ENCODE measurements at regions not wholly inside any gene's neighbourhood (a gene's known extent, or its start where the extent isn't known, plus 50 kb on each side); places are given as distances from the start of the nearest gene placed in this dataset.

GRCh38 chr13:74705438-74705837 is 571.2 kb upstream of the KLF12 start:
- in situ Hi-C loops (cut with HindIII; ENCODE audit: low pct_unique_long_range_greater_than_20kb, low sequenced_read_pairs) (no loop called here), intact Hi-C loops (cut with micrococcal nuclease; ENCODE audit: unreplicated experiment) (no loop called here)
- H3K36me3 ChIP-seq (ENCODE audit: control insufficient read depth, insufficient read depth, low read length) = no peaks in the 10 kb centered on the region
- no peaks in the 10 kb centered on the region for H3K4me1 ChIP-seq (ENCODE audit: control insufficient read depth, insufficient read depth, low read length)
- no peaks in the 10 kb centered on the region for H3K9me3 ChIP-seq (ENCODE audit: control insufficient read depth, insufficient read depth, low read depth, low read length)
- H3K27ac ChIP-seq (ENCODE audit: low read length) = no peak overlapping the region
- ChIA-PET CTCF (no interaction called here), POLR2A (no interaction called here)
- no TSS peak for BruUV-seq (replicated peaks)
- no peak for DNase-seq (ENCODE audit: low read depth, low spot score)
- TF ChIP-seq, protein P1, sequence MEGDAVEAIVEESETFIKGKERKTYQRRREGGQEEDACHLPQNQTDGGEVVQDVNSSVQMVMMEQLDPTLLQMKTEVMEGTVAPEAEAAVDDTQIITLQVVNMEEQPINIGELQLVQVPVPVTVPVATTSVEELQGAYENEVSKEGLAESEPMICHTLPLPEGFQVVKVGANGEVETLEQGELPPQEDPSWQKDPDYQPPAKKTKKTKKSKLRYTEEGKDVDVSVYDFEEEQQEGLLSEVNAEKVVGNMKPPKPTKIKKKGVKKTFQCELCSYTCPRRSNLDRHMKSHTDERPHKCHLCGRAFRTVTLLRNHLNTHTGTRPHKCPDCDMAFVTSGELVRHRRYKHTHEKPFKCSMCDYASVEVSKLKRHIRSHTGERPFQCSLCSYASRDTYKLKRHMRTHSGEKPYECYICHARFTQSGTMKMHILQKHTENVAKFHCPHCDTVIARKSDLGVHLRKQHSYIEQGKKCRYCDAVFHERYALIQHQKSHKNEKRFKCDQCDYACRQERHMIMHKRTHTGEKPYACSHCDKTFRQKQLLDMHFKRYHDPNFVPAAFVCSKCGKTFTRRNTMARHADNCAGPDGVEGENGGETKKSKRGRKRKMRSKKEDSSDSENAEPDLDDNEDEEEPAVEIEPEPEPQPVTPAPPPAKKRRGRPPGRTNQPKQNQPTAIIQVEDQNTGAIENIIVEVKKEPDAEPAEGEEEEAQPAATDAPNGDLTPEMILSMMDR (IDR thresholded peaks at IDR 0.05) = no peak
- no peak for TF ChIP-seq POLR2AphosphoS5 (IDR thresholded peaks at IDR 0.05; ENCODE audit: low read depth, low read length)
- TF ChIP-seq SIN3A (IDR thresholded peaks at IDR 0.05; ENCODE audit: borderline replicate concordance, insufficient read depth, low read depth, low read length) = no peak
- no peak for TF ChIP-seq TCF7L2 (IDR thresholded peaks at IDR 0.05; ENCODE audit: low read depth, low read length)
- TF ChIP-seq, protein P2, sequence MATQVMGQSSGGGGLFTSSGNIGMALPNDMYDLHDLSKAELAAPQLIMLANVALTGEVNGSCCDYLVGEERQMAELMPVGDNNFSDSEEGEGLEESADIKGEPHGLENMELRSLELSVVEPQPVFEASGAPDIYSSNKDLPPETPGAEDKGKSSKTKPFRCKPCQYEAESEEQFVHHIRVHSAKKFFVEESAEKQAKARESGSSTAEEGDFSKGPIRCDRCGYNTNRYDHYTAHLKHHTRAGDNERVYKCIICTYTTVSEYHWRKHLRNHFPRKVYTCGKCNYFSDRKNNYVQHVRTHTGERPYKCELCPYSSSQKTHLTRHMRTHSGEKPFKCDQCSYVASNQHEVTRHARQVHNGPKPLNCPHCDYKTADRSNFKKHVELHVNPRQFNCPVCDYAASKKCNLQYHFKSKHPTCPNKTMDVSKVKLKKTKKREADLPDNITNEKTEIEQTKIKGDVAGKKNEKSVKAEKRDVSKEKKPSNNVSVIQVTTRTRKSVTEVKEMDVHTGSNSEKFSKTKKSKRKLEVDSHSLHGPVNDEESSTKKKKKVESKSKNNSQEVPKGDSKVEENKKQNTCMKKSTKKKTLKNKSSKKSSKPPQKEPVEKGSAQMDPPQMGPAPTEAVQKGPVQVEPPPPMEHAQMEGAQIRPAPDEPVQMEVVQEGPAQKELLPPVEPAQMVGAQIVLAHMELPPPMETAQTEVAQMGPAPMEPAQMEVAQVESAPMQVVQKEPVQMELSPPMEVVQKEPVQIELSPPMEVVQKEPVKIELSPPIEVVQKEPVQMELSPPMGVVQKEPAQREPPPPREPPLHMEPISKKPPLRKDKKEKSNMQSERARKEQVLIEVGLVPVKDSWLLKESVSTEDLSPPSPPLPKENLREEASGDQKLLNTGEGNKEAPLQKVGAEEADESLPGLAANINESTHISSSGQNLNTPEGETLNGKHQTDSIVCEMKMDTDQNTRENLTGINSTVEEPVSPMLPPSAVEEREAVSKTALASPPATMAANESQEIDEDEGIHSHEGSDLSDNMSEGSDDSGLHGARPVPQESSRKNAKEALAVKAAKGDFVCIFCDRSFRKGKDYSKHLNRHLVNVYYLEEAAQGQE (IDR thresholded peaks at IDR 0.05; ENCODE audit: insufficient read depth in 1 of 2, low read depth in 2 of 2, low read length in 1 of 2) = no peak
- H3K27me3 ChIP-seq (ENCODE audit: control insufficient read depth, insufficient read depth, low read length) = no peaks in the 10 kb centered on the region
- no peak for ATAC-seq
- H3K4me3 ChIP-seq (ENCODE audit: low read depth in 2 of 2, low read length in 2 of 2) = no peak overlapping the region

- POLR2A ChIA-PET = no interaction called here
- DNase-seq (ENCODE audit: low read depth, low spot score) (no peak), ATAC-seq (no peak)
- Histone ChIP-seq H3K27ac (ENCODE audit: low read length) (no peak overlapping the region), H3K36me3 (ENCODE audit: control insufficient read depth, insufficient read depth, low read length) (no peaks in the 10 kb centered on the region), H3K4me1 (ENCODE audit: control insufficient read depth, insufficient read depth, low read length) (no peaks in the 10 kb centered on the region), H3K9me3 (ENCODE audit: control insufficient read depth, insufficient read depth, low read depth, low read length) (no peaks in the 10 kb centered on the region), H3K4me3 (ENCODE audit: low read depth in 2 of 2, low read length in 2 of 2) (no peak overlapping the region), H3K27me3 (ENCODE audit: control insufficient read depth, insufficient read depth, low read length) (no peaks in the 10 kb centered on the region)
- CTCF ChIA-PET = no interaction called here
- BruUV-seq (replicated peaks) = no TSS peak
- in situ Hi-C loops (cut with HindIII; ENCODE audit: low pct_unique_long_range_greater_than_20kb, low sequenced_read_pairs) (no loop called here), intact Hi-C loops (cut with micrococcal nuclease; ENCODE audit: unreplicated experiment) (no loop called here)
- no peak for TF ChIP-seq TCF7L2 (IDR thresholded peaks at IDR 0.05; ENCODE audit: low read depth, low read length)
- no peak for TF ChIP-seq SIN3A (IDR thresholded peaks at IDR 0.05; ENCODE audit: borderline replicate concordance, insufficient read depth, low read depth, low read length)
- TF ChIP-seq, protein P2 (IDR thresholded peaks at IDR 0.05; ENCODE audit: insufficient read depth in 1 of 2, low read depth in 2 of 2, low read length in 1 of 2) = no peak
- no peak for TF ChIP-seq POLR2AphosphoS5 (IDR thresholded peaks at IDR 0.05; ENCODE audit: low read depth, low read length)
- TF ChIP-seq, protein P1 (IDR thresholded peaks at IDR 0.05) = no peak
These were observed 569.7 kb upstream of the KLF12 start for GRCh38 chr13:74703855-74704387.

Data from Panc1 (cell line).